Ishikawa (cell line): ENCODE measurements at regions not wholly inside any gene's neighbourhood (a gene's known extent, or its start where the extent isn't known, plus 50 kb on each side); places are given as distances from the start of the nearest gene placed in this dataset.

ENCODE experiments used
- TCF12 ChIP-seq: IDR thresholded peaks from 2 replicates; pipeline ENCODE4 v1.6.1; 2012; ENCODE audit warnings: low read depth
- ZBTB7A ChIP-seq: IDR thresholded peaks from 2 replicates; pipeline ENCODE4 v1.6.1; 2012; ENCODE audit warnings: low read depth

- no peak for TF ChIP-seq TCF12
- no peak for TF ChIP-seq ZBTB7A
Measured at GRCh38 chr18:29979881-29980280, 1062.7 kb downstream of the DSC3 start.
